HepG2 (cell line): ENCODE measurements at regions not wholly inside any gene's neighbourhood (a gene's known extent, or its start where the extent isn't known, plus 50 kb on each side); places are given as distances from the start of the nearest gene placed in this dataset.

Experiments used
- ATAC-seq: fragments of 200-7000 bp; cut with Tn5 transposase; 3 replicates; pipeline ENCODE4 v1.9.1; 2020; ENCODE audit warnings: mild to moderate bottlenecking, moderate library complexity
- BruUV-seq: library from RNA; stranded (reverse); fragments of 400-500 nt; replicated peaks from 2 replicates; lab custom pipeline; 2021; lab: Mats Ljungman, UMichigan
- CTCF ChIA-PET: fragments of 300-600 bp; formaldehyde crosslinking; extraction: SDS; loops from one replicate; lab custom pipeline; 2021; ENCODE audit warnings: low total read pairs, inconsistent platforms, low intra/inter-chr PET ratio; lab: Yijun Ruan, JAX
- POLR2A ChIA-PET: fragments of 350-600 bp; sonication (Branson Sonifier 250); formaldehyde crosslinking; loops from one replicate; lab custom pipeline; 2020; ENCODE audit warnings: antibody characterized with exemption, inconsistent platforms; lab: Yijun Ruan, JAX
- DNase-seq: peaks from one replicate; pipeline ENCODE4 v3.0.0-alpha.2; 2015; ENCODE audit warnings: low spot score
- FAIRE-seq: peaks from 3 replicates; lab custom pipeline; 2011; peaks lifted over from hg19 to GRCh38; lab: Jason Lieb, UNC
- H2AFZ ChIP-seq: one replicate; pipeline ENCODE4 v1.6.1; 2011; ENCODE audit warnings: low read length, inconsistent platforms
- H3K27ac ChIP-seq: fragments of 300-600 bp; 3 replicates; pipeline ENCODE4 v1.8.0; 2011; ENCODE audit warnings: mixed run types, mild to moderate bottlenecking, mixed read lengths, low read length, inconsistent platforms; ENCODE audit not compliant: insufficient read depth; ENCODE audit errors: extremely low read length
- H3K27me3 ChIP-seq, 2 experiments: fragments of 200-600 bp in 1 of 2; 2 replicates in 1 of 2; 3 replicates in 1 of 2; pipeline versions ENCODE4 v1.6.0 to v1.8.0; 2011; ENCODE audit warnings: low read length in 2 of 2, mild to moderate bottlenecking in 2 of 2, moderate library complexity in 2 of 2, inconsistent platforms in 1 of 2; ENCODE audit not compliant: insufficient read depth in 2 of 2, control insufficient read depth in 1 of 2
- H3K36me3 ChIP-seq, 2 experiments: fragments of 200-600 bp in 1 of 2; replicated peaks in 1 of 2; 2 replicates in 1 of 2; 3 replicates in 1 of 2; pipeline versions ENCODE4 v1.5.1 to v1.8.0; 2011; ENCODE audit warnings: low read length in 2 of 2, inconsistent platforms in 1 of 2; ENCODE audit not compliant: insufficient read depth in 2 of 2, control insufficient read depth in 1 of 2
- H3K4me1 ChIP-seq: 2 replicates; pipeline ENCODE4 v1.5.1; 2012; ENCODE audit warnings: low read length, inconsistent platforms; ENCODE audit not compliant: insufficient read depth
- H3K4me2 ChIP-seq: 2 replicates; pipeline ENCODE4 v1.6.0; 2011; ENCODE audit warnings: low read depth, low read length, inconsistent platforms
- H3K4me3 ChIP-seq, 3 experiments: fragments of 200-600 bp in 1 of 3; sonication (generic), shearing (Covaris generic) in 1 of 3; replicated peaks in 1 of 3; 2 replicates each; pipeline ENCODE4 v1.5.1; 2011 to 2016; ENCODE audit warnings: low read length in 3 of 3, inconsistent platforms in 2 of 3, low read depth in 2 of 3, mild to moderate bottlenecking in 2 of 3, control low read depth in 1 of 3, mixed read lengths in 1 of 3; ENCODE audit not compliant: insufficient read depth in 1 of 3
- H3K79me2 ChIP-seq: one replicate; pipeline ENCODE4 v1.6.1; 2011; ENCODE audit warnings: low read length, inconsistent platforms; ENCODE audit not compliant: insufficient read depth
- H3K9ac ChIP-seq: 2 replicates; pipeline ENCODE4 v1.6.0; 2011; ENCODE audit warnings: mild to moderate bottlenecking, low read depth, low read length, inconsistent platforms; ENCODE audit not compliant: insufficient read depth
- H3K9me3 ChIP-seq: 2 replicates; pipeline ENCODE4 v1.5.1; 2012; ENCODE audit warnings: mild to moderate bottlenecking, low read length
- H4K20me1 ChIP-seq: 2 replicates; pipeline ENCODE4 v1.6.0; 2011; ENCODE audit warnings: inconsistent platforms, mild to moderate bottlenecking, low read length, moderate library complexity; ENCODE audit not compliant: insufficient read depth
- FIP1L1 ChIP-seq: fragments of 200-400 bp; formaldehyde crosslinking; IDR thresholded peaks from 2 replicates; pipeline ENCODE4 v1.6.1; 2018; ENCODE audit warnings: low read depth, mild to moderate bottlenecking, low read length, moderate library complexity, borderline replicate concordance; ENCODE audit not compliant: insufficient read depth
- HNRNPLL ChIP-seq: fragments of 200-400 bp; formaldehyde crosslinking; IDR thresholded peaks from 2 replicates; pipeline ENCODE4 v1.6.1; 2017; ENCODE audit warnings: mild to moderate bottlenecking, low read depth, low read length; ENCODE audit not compliant: poor library complexity, severe bottlenecking
- MBD4 ChIP-seq: IDR thresholded peaks from 2 replicates; pipeline ENCODE4 v1.6.1; 2012; ENCODE audit warnings: low read length, inconsistent platforms, borderline replicate concordance
- NAIF1 ChIP-seq: sonication (generic); formaldehyde crosslinking; IDR thresholded peaks from 2 replicates; pipeline ENCODE4 v1.5.0; 2020; ENCODE audit warnings: mild to moderate bottlenecking, missing genetic modification reagents, borderline replicate concordance
- POLR2A ChIP-seq, 2 experiments: IDR thresholded peaks; 2 replicates each; pipeline ENCODE4 v1.6.1; 2011; ENCODE audit warnings: low read depth in 2 of 2, low read length in 2 of 2, mild to moderate bottlenecking in 1 of 2, moderate library complexity in 1 of 2; ENCODE audit not compliant: insufficient read depth in 1 of 2
- POLR2AphosphoS2 ChIP-seq: IDR thresholded peaks from 2 replicates; pipeline ENCODE4 v1.6.1; 2011; ENCODE audit warnings: low read depth, low read length, improper control_type of control experiment
- ZFP36 ChIP-seq: fragments of 150-350 bp; IDR thresholded peaks from 2 replicates; pipeline ENCODE4 v1.6.1; 2018; ENCODE audit warnings: borderline replicate concordance, low read length, low read depth; ENCODE audit not compliant: partially characterized antibody
- ZKSCAN8 ChIP-seq: IDR thresholded peaks from 2 replicates; pipeline ENCODE4 v1.6.1; 2016; ENCODE audit warnings: borderline replicate concordance, missing genetic modification reagents, missing compliant biosample characterization
- ZNF337 ChIP-seq: sonication (generic); formaldehyde crosslinking; IDR thresholded peaks from 2 replicates; pipeline ENCODE4 v1.5.1; 2020; ENCODE audit warnings: missing genetic modification reagents, low read depth, mild to moderate bottlenecking, borderline replicate concordance
- ZNF451 ChIP-seq: sonication (generic); formaldehyde crosslinking; IDR thresholded peaks from 2 replicates; pipeline ENCODE4 v1.5.0; 2020; ENCODE audit warnings: mild to moderate bottlenecking, missing genetic modification reagents
- ZNF839 ChIP-seq: sonication (generic); formaldehyde crosslinking; IDR thresholded peaks from 2 replicates; pipeline ENCODE4 v1.4.0; 2020; ENCODE audit warnings: missing genetic modification reagents, mild to moderate bottlenecking, borderline replicate concordance
- ZSCAN31 ChIP-seq: sonication (generic); formaldehyde crosslinking; IDR thresholded peaks from 2 replicates; pipeline ENCODE4 v1.5.0; 2020; ENCODE audit warnings: low read depth, mild to moderate bottlenecking, missing genetic modification reagents
- WGBS: methylation state at CpG from one replicate; pipeline ENCODE4 v1.1.6; 2017; ENCODE audit warnings: low lambda C conversion rate; 5-methylcytosine and 5-hydroxymethylcytosine counted together
- in situ Hi-C: cut with HindIII; loops from 2 replicates; pipeline ENCODE4 v1.10.0; 2017; ENCODE audit warnings: low pct_unique_long_range_greater_than_20kb; ENCODE audit not compliant: extremely low pct_ligation_motif_present
- intact Hi-C: fragments of 100-400 bp; cut with micrococcal nuclease; formaldehyde crosslinking; loops from one replicate; pipeline ENCODE4 v1.10.0; 2022; ENCODE audit not compliant: unreplicated experiment
- TF ChIP-seq, protein P1 (sequence below): sonication (generic); formaldehyde crosslinking; IDR thresholded peaks from 2 replicates; pipeline ENCODE4 v1.8.1; 2022; ENCODE audit warnings: low read depth, mild to moderate bottlenecking, missing genetic modification reagents
- TF ChIP-seq, protein P2 (sequence below): sonication (generic); formaldehyde crosslinking; IDR thresholded peaks from 2 replicates; pipeline ENCODE4 v1.4.0; 2020; ENCODE audit warnings: missing genetic modification reagents
- TF ChIP-seq, protein P3 (sequence below): sonication (generic); formaldehyde crosslinking; IDR thresholded peaks from 2 replicates; pipeline ENCODE4 v1.5.1; 2020; ENCODE audit warnings: mild to moderate bottlenecking, missing genetic modification reagents, moderate library complexity

DNA sequence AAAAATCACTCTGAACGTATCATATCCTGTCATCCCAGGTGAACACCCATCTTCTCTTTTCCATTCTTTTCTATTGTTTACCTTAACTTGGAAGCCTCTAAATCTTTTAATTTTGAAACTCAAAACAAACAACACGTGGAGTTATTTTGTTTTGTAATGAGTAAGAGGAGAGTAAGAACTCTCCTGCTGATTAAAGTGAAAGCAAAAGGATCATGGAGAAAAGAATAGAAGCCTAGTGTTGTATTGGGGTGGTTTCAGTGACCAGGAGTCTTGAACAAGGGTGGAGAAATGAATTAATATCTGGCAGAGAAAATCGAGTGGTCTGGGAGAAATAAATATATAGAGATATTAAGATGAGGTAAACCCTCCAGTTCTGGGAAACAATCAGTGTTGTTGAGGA is 237.4 kb upstream of the UGT8 start:
- in situ Hi-C loops: no loop called here
- Histone ChIP-seq H3K27ac (no peak overlapping the region), H3K4me1 (no peaks in the 10 kb centered on the region), H2AFZ (no peak overlapping the region), H3K4me3 (no peak overlapping the region), H3K36me3 (no peaks in the 10 kb centered on the region), H4K20me1 (no peaks in the 10 kb centered on the region), H3K9ac (no peak overlapping the region), H3K4me2 (no peak overlapping the region), H3K9me3 (no peaks in the 10 kb centered on the region), H3K79me2 (no peaks in the 10 kb centered on the region), H3K27me3 (no peaks in the 10 kb centered on the region)
- no TSS peak for BruUV-seq
- ATAC-seq (no peak), DNase-seq (no peak), FAIRE-seq (no peak)
- intact Hi-C loops: no loop called here
- ChIA-PET CTCF (no interaction called here), POLR2A (no interaction called here)
- WGBS: under 1% methylated on average over 3 of the region's 3 CpGs
- no peak for TF ChIP-seq NAIF1 (CRISPR knock-in tag)
- no peak for TF ChIP-seq ZNF337 (CRISPR knock-in tag)
- TF ChIP-seq ZFP36: no peak
- no peak for TF ChIP-seq MBD4
- TF ChIP-seq, protein P1, sequence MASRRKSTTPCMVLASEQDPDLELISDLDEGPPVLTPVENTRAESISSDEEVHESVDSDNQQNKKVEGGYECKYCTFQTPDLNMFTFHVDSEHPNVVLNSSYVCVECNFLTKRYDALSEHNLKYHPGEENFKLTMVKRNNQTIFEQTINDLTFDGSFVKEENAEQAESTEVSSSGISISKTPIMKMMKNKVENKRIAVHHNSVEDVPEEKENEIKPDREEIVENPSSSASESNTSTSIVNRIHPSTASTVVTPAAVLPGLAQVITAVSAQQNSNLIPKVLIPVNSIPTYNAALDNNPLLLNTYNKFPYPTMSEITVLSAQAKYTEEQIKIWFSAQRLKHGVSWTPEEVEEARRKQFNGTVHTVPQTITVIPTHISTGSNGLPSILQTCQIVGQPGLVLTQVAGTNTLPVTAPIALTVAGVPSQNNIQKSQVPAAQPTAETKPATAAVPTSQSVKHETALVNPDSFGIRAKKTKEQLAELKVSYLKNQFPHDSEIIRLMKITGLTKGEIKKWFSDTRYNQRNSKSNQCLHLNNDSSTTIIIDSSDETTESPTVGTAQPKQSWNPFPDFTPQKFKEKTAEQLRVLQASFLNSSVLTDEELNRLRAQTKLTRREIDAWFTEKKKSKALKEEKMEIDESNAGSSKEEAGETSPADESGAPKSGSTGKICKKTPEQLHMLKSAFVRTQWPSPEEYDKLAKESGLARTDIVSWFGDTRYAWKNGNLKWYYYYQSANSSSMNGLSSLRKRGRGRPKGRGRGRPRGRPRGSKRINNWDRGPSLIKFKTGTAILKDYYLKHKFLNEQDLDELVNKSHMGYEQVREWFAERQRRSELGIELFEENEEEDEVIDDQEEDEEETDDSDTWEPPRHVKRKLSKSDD (CRISPR knock-in tag): no peak
- no peak for TF ChIP-seq FIP1L1
- no peak for TF ChIP-seq ZKSCAN8
- TF ChIP-seq POLR2A (IDR thresholded peaks at IDR 0.05; ENCODE audit: insufficient read depth in 1 of 2, low read depth in 2 of 2, low read length in 2 of 2): no peak
- TF ChIP-seq POLR2AphosphoS2: no peak
- TF ChIP-seq, protein P2, sequence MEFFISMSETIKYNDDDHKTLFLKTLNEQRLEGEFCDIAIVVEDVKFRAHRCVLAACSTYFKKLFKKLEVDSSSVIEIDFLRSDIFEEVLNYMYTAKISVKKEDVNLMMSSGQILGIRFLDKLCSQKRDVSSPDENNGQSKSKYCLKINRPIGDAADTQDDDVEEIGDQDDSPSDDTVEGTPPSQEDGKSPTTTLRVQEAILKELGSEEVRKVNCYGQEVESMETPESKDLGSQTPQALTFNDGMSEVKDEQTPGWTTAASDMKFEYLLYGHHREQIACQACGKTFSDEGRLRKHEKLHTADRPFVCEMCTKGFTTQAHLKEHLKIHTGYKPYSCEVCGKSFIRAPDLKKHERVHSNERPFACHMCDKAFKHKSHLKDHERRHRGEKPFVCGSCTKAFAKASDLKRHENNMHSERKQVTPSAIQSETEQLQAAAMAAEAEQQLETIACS (CRISPR knock-in tag): no peak
- no peak for TF ChIP-seq ZNF451 (CRISPR knock-in tag)
- TF ChIP-seq, protein P3, sequence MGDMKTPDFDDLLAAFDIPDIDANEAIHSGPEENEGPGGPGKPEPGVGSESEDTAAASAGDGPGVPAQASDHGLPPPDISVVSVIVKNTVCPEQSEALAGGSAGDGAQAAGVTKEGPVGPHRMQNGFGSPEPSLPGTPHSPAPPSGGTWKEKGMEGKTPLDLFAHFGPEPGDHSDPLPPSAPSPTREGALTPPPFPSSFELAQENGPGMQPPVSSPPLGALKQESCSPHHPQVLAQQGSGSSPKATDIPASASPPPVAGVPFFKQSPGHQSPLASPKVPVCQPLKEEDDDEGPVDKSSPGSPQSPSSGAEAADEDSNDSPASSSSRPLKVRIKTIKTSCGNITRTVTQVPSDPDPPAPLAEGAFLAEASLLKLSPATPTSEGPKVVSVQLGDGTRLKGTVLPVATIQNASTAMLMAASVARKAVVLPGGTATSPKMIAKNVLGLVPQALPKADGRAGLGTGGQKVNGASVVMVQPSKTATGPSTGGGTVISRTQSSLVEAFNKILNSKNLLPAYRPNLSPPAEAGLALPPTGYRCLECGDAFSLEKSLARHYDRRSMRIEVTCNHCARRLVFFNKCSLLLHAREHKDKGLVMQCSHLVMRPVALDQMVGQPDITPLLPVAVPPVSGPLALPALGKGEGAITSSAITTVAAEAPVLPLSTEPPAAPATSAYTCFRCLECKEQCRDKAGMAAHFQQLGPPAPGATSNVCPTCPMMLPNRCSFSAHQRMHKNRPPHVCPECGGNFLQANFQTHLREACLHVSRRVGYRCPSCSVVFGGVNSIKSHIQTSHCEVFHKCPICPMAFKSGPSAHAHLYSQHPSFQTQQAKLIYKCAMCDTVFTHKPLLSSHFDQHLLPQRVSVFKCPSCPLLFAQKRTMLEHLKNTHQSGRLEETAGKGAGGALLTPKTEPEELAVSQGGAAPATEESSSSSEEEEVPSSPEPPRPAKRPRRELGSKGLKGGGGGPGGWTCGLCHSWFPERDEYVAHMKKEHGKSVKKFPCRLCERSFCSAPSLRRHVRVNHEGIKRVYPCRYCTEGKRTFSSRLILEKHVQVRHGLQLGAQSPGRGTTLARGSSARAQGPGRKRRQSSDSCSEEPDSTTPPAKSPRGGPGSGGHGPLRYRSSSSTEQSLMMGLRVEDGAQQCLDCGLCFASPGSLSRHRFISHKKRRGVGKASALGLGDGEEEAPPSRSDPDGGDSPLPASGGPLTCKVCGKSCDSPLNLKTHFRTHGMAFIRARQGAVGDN: no peak
- TF ChIP-seq ZSCAN31 (CRISPR knock-in tag): no peak
- no peak for TF ChIP-seq ZNF839 (CRISPR knock-in tag)
- TF ChIP-seq HNRNPLL: no peak
